GM23338 (cell line): ENCODE measurements at regions not wholly inside any gene's neighbourhood (a gene's known extent, or its start where the extent isn't known, plus 50 kb on each side); places are given as distances from the start of the nearest gene placed in this dataset.

Experiments used
- CREB1 ChIP-seq: fragments of 250-450 bp; sonication (Bioruptor Pico); IDR thresholded peaks from 2 replicates; pipeline ENCODE4 v1.5.0; 2020; ENCODE audit warnings: low read depth, mild to moderate bottlenecking, moderate library complexity
- EZH2phosphoT487 ChIP-seq: fragments of 200-600 bp; sonication (generic); IDR thresholded peaks from one replicate; pipeline ENCODE4 v1.8.1; 2018; ENCODE audit warnings: antibody characterized with exemption; ENCODE audit not compliant: unreplicated experiment
- JUNB ChIP-seq: IDR thresholded peaks from one replicate; pipeline ENCODE4 v1.6.1; 2016; ENCODE audit warnings: antibody characterized with exemption; ENCODE audit not compliant: unreplicated experiment
- NANOG ChIP-seq: IDR thresholded peaks from 2 replicates; pipeline ENCODE4 v1.6.1; 2016; ENCODE audit warnings: antibody characterized with exemption, borderline replicate concordance
- ZNF114 ChIP-seq: fragments of 250-450 bp; sonication (Bioruptor Pico); IDR thresholded peaks from 2 replicates; pipeline ENCODE4 v1.5.0; 2020; ENCODE audit warnings: mild to moderate bottlenecking, moderate library complexity
- TF ChIP-seq, protein P1 (sequence below): fragments of 250-450 bp; sonication (Bioruptor Pico); IDR thresholded peaks from 2 replicates; pipeline ENCODE4 v1.5.0; 2020; ENCODE audit warnings: mild to moderate bottlenecking, moderate library complexity
- TF ChIP-seq, protein P2 (sequence below): IDR thresholded peaks from one replicate; pipeline ENCODE4 v1.6.1; 2018; ENCODE audit warnings: antibody characterized with exemption; ENCODE audit not compliant: unreplicated experiment

DNA sequence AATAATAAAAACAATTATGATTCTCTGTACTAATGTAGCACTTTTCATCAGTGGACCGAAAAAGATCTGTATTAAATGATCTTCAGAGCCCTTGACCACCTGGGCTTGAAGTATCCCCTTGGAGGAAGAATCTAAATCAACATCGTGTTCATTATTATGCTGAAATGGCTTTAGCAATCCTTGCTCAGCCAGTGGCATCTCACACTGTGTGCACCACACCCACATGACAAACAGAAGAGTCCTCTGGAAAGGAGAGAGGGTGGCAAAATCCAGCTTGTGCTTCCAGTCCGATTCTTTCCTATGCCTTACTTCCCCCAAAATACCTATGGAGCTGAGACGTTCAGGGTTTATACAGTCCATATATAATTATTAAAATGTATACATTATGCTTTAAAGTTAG, 318.5 kb upstream of the RUNX1 start (continued):
- TF ChIP-seq, protein P1, sequence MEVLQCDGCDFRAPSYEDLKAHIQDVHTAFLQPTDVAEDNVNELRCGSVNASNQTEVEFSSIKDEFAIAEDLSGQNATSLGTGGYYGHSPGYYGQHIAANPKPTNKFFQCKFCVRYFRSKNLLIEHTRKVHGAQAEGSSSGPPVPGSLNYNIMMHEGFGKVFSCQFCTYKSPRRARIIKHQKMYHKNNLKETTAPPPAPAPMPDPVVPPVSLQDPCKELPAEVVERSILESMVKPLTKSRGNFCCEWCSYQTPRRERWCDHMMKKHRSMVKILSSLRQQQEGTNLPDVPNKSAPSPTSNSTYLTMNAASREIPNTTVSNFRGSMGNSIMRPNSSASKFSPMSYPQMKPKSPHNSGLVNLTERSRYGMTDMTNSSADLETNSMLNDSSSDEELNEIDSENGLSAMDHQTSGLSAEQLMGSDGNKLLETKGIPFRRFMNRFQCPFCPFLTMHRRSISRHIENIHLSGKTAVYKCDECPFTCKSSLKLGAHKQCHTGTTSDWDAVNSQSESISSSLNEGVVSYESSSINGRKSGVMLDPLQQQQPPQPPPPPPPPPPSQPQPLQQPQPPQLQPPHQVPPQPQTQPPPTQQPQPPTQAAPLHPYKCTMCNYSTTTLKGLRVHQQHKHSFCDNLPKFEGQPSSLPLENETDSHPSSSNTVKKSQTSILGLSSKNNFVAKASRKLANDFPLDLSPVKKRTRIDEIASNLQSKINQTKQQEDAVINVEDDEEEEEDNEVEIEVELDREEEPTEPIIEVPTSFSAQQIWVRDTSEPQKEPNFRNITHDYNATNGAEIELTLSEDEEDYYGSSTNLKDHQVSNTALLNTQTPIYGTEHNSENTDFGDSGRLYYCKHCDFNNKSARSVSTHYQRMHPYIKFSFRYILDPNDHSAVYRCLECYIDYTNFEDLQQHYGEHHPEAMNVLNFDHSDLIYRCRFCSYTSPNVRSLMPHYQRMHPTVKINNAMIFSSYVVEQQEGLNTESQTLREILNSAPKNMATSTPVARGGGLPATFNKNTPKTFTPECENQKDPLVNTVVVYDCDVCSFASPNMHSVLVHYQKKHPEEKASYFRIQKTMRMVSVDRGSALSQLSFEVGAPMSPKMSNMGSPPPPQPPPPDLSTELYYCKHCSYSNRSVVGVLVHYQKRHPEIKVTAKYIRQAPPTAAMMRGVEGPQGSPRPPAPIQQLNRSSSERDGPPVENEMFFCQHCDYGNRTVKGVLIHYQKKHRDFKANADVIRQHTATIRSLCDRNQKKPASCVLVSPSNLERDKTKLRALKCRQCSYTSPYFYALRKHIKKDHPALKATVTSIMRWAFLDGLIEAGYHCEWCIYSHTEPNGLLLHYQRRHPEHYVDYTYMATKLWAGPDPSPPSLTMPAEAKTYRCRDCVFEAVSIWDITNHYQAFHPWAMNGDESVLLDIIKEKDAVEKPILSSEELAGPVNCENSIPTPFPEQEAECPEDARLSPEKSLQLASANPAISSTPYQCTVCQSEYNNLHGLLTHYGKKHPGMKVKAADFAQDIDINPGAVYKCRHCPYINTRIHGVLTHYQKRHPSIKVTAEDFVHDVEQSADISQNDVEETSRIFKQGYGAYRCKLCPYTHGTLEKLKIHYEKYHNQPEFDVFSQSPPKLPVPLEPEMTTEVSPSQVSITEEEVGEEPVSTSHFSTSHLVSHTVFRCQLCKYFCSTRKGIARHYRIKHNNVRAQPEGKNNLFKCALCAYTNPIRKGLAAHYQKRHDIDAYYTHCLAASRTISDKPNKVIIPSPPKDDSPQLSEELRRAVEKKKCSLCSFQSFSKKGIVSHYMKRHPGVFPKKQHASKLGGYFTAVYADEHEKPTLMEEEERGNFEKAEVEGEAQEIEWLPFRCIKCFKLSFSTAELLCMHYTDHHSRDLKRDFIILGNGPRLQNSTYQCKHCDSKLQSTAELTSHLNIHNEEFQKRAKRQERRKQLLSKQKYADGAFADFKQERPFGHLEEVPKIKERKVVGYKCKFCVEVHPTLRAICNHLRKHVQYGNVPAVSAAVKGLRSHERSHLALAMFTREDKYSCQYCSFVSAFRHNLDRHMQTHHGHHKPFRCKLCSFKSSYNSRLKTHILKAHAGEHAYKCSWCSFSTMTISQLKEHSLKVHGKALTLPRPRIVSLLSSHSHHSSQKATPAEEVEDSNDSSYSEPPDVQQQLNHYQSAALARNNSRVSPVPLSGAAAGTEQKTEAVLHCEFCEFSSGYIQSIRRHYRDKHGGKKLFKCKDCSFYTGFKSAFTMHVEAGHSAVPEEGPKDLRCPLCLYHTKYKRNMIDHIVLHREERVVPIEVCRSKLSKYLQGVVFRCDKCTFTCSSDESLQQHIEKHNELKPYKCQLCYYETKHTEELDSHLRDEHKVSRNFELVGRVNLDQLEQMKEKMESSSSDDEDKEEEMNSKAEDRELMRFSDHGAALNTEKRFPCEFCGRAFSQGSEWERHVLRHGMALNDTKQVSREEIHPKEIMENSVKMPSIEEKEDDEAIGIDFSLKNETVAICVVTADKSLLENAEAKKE (CRISPR knock-in tag), result no peak
- TF ChIP-seq CREB1 (CRISPR knock-in tag) (no peak), EZH2phosphoT487 (no peak), JUNB (no peak), ZNF114 (no peak), NANOG (no peak)
- TF ChIP-seq, protein P2, sequence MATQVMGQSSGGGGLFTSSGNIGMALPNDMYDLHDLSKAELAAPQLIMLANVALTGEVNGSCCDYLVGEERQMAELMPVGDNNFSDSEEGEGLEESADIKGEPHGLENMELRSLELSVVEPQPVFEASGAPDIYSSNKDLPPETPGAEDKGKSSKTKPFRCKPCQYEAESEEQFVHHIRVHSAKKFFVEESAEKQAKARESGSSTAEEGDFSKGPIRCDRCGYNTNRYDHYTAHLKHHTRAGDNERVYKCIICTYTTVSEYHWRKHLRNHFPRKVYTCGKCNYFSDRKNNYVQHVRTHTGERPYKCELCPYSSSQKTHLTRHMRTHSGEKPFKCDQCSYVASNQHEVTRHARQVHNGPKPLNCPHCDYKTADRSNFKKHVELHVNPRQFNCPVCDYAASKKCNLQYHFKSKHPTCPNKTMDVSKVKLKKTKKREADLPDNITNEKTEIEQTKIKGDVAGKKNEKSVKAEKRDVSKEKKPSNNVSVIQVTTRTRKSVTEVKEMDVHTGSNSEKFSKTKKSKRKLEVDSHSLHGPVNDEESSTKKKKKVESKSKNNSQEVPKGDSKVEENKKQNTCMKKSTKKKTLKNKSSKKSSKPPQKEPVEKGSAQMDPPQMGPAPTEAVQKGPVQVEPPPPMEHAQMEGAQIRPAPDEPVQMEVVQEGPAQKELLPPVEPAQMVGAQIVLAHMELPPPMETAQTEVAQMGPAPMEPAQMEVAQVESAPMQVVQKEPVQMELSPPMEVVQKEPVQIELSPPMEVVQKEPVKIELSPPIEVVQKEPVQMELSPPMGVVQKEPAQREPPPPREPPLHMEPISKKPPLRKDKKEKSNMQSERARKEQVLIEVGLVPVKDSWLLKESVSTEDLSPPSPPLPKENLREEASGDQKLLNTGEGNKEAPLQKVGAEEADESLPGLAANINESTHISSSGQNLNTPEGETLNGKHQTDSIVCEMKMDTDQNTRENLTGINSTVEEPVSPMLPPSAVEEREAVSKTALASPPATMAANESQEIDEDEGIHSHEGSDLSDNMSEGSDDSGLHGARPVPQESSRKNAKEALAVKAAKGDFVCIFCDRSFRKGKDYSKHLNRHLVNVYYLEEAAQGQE, result no peak
